ENCODE measurements at regions not wholly inside any gene's neighbourhood (a gene's known extent, or its start where the extent isn't known, plus 50 kb on each side); places are given as distances from the start of the nearest gene placed in this dataset.

- H2AFZ ChIP-seq (ENCODE audit: low read depth): no peak overlapping the region
- H4K20me1 ChIP-seq (ENCODE audit: insufficient read depth): no peaks in the 10 kb centered on the region
- H3K27me3 ChIP-seq (ENCODE audit: insufficient read depth, low read depth): no peaks in the 10 kb centered on the region
- H3K9ac ChIP-seq: no peak overlapping the region
- no peaks in the 10 kb centered on the region for H3K36me3 ChIP-seq (ENCODE audit: insufficient read depth)
- H3K4me2 ChIP-seq: no peak overlapping the region
- TF ChIP-seq, protein P1, sequence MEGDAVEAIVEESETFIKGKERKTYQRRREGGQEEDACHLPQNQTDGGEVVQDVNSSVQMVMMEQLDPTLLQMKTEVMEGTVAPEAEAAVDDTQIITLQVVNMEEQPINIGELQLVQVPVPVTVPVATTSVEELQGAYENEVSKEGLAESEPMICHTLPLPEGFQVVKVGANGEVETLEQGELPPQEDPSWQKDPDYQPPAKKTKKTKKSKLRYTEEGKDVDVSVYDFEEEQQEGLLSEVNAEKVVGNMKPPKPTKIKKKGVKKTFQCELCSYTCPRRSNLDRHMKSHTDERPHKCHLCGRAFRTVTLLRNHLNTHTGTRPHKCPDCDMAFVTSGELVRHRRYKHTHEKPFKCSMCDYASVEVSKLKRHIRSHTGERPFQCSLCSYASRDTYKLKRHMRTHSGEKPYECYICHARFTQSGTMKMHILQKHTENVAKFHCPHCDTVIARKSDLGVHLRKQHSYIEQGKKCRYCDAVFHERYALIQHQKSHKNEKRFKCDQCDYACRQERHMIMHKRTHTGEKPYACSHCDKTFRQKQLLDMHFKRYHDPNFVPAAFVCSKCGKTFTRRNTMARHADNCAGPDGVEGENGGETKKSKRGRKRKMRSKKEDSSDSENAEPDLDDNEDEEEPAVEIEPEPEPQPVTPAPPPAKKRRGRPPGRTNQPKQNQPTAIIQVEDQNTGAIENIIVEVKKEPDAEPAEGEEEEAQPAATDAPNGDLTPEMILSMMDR (conservative IDR thresholded peaks at IDR 0.05; ENCODE audit: low read depth, low read length): no peak
- no peak overlapping the region for H3K27ac ChIP-seq
- no peaks in the 10 kb centered on the region for H3K4me1 ChIP-seq (ENCODE audit: low read depth, poor library complexity, severe bottlenecking)
- no peaks in the 10 kb centered on the region for H3K79me2 ChIP-seq (ENCODE audit: insufficient read depth, low read depth)
- H3K4me3 ChIP-seq (IDR thresholded peaks at IDR 0.05; ENCODE audit: insufficient read depth, low read depth, low read length): no peak overlapping the region
These were observed 155.8 kb upstream of the HAND2 start for GRCh38 chr4:173685831-173686210.

GRCh38 chr4:173685165-173685830 lies 155.3 kb upstream of the HAND2 start:
- no peaks in the 10 kb centered on the region for H3K36me3 ChIP-seq (ENCODE audit: insufficient read depth)
- H3K27ac ChIP-seq: no peak overlapping the region
- TF ChIP-seq, protein P1 (conservative IDR thresholded peaks at IDR 0.05; ENCODE audit: low read depth, low read length): no peak

DNA sequence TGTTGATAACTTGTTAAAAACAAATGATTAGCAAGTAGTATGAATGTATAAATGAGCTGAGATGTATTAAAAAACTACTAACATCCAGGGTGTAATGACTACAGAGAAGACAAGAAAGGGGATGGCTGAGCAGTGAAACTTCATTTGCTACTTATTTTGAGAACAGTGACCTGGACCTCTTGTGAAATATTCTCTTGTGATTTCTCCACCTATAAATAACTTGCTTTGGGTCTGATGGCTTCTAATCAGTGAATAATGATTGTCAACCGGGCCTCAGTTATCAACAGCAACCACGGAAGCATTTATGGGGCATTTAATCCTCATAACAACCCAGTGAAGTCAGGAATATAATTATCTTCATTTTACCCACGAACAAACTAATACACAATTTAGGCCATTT lies 154.2 kb upstream of the HAND2 start:
- no peak overlapping the region for H2AFZ ChIP-seq (ENCODE audit: low read depth)
- H3K4me3 ChIP-seq (IDR thresholded peaks at IDR 0.05; ENCODE audit: insufficient read depth, low read depth, low read length): no peak overlapping the region
- H3K4me2 ChIP-seq: no peak overlapping the region
- H3K79me2 ChIP-seq (ENCODE audit: insufficient read depth, low read depth): no peaks in the 10 kb centered on the region
- H4K20me1 ChIP-seq (ENCODE audit: insufficient read depth): no peaks in the 10 kb centered on the region
- H3K36me3 ChIP-seq (ENCODE audit: insufficient read depth): no peaks in the 10 kb centered on the region
- no peak overlapping the region for H3K9ac ChIP-seq
- H3K27ac ChIP-seq: no peak overlapping the region
- no peaks in the 10 kb centered on the region for H3K4me1 ChIP-seq (ENCODE audit: low read depth, poor library complexity, severe bottlenecking)
- TF ChIP-seq, protein P1 (conservative IDR thresholded peaks at IDR 0.05; ENCODE audit: low read depth, low read length): no peak
- H3K27me3 ChIP-seq (ENCODE audit: insufficient read depth, low read depth): no peaks in the 10 kb centered on the region

More at GRCh38 chr4:173685165-173685830, 155.3 kb upstream of the HAND2 start:
- H3K4me1 ChIP-seq (ENCODE audit: low read depth, poor library complexity, severe bottlenecking): no peaks in the 10 kb centered on the region
- no peaks in the 10 kb centered on the region for H4K20me1 ChIP-seq (ENCODE audit: insufficient read depth)
- H3K9ac ChIP-seq: no peak overlapping the region
- no peak overlapping the region for H3K4me2 ChIP-seq
- H2AFZ ChIP-seq (ENCODE audit: low read depth): no peak overlapping the region
- H3K4me3 ChIP-seq (IDR thresholded peaks at IDR 0.05; ENCODE audit: insufficient read depth, low read depth, low read length): no peak overlapping the region
- no peaks in the 10 kb centered on the region for H3K79me2 ChIP-seq (ENCODE audit: insufficient read depth, low read depth)
- H3K27me3 ChIP-seq (ENCODE audit: insufficient read depth, low read depth): no peaks in the 10 kb centered on the region

GRCh38 chr4:173682609-173683008 lies 152.6 kb upstream of the HAND2 start:
- TF ChIP-seq, protein P1 (conservative IDR thresholded peaks at IDR 0.05; ENCODE audit: low read depth, low read length): no peak
- H3K36me3 ChIP-seq (ENCODE audit: insufficient read depth): no peaks in the 10 kb centered on the region
- H2AFZ ChIP-seq (ENCODE audit: low read depth): no peak overlapping the region
- H3K4me2 ChIP-seq: no peak overlapping the region
- no peaks in the 10 kb centered on the region for H3K79me2 ChIP-seq (ENCODE audit: insufficient read depth, low read depth)
- H3K9ac ChIP-seq: no peak overlapping the region
- no peaks in the 10 kb centered on the region for H4K20me1 ChIP-seq (ENCODE audit: insufficient read depth)
- no peaks in the 10 kb centered on the region for H3K27me3 ChIP-seq (ENCODE audit: insufficient read depth, low read depth)
- H3K27ac ChIP-seq: no peak overlapping the region
- no peak overlapping the region for H3K4me3 ChIP-seq (IDR thresholded peaks at IDR 0.05; ENCODE audit: insufficient read depth, low read depth, low read length)
- H3K4me1 ChIP-seq (ENCODE audit: low read depth, poor library complexity, severe bottlenecking): no peaks in the 10 kb centered on the region
